ENCODE measurements at regions not wholly inside any gene's neighbourhood (a gene's known extent, or its start where the extent isn't known, plus 50 kb on each side); places are given as distances from the start of the nearest gene placed in this dataset.
"Not testable (repeated sequence)": the region's sequence is repeated elsewhere in the genome, so short reads cannot be mapped to it uniquely, and the experiment has no call there.

DNA sequence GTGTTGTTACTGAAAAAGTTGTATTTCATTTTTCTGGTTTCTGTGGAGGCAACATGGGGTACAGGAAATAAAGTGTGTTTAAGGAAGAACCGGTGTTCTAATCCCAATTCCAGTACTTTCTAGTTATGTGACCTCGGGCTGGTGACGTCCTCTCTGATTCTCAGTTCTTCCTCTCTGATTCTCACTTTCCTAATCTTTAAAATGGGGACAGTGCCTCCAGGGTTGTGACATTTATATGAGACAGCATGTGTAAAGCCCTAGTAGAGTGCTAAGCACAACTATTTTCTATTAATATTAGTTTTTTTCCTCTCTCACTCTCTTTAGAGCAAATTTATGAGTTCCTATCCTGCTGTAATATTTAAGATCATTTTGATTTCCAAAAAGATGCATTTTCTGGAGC, 50.9 kb upstream of the PTPDC1 start:
- DNase-seq = no peak

DNA sequence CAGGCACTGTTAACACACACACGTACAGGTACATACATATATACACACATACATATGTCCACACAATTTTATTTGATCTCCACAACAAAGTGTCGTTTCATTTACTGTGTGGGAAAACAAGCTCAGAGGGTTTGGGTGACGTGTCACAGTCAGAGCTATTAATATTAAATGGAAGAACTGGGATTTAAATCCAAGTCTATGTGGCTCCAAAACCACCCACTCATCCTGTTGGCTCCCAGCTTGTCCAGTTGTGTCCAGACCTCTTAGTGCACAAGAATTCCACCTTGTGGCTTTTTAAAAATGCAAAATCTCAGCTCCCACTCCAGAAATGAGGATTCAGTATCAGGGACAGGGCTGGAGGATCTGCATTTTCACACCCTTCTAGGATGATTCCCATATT, 52.3 kb upstream of the PTPDC1 start:
- DNase-seq = no peak

DNA sequence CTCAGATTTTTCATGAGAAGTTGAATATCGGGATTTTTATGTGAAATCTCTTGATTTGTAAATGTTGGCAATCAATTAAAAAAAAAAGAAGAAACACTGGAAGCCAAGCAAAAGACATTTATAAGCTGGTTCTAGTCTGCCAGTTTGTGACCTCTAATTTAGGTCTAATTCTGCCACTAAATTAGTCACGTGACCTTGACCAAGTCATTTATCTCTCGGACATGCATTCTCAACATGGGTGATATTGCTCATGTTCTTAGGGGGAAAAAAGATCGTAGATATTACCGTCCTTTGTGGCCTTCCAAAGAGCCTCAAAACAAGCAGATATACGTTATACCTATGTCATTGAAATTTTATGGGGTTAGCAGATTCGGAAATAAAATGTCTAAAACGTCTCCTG, 52.9 kb upstream of the PTPDC1 start:
- DNase-seq = no peak

GRCh38 chr9:94030318-94031179, 53.7 kb upstream of the PTPDC1 start:
- DNase-seq = peak; percentile 39

DNA sequence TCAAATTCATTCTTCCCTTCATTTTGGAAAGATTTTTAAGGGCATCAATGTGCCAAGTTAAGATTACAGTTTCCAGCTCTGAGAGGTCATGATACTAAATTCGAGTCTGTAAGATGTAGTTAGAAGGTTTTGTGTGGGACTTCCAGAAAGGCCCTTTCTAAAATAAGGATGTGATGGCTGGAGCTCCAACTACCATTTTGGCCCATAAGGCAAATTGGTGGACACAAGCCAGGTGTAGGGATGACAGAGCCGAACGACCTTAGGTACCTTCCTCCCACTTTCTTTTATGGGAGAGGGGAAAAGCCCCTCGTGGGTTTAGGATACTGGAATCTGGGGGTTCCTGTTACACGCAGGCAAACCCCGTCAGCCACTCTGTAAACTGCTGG, 54.3 kb upstream of the PTPDC1 start:
- no peak for DNase-seq

GRCh38 chr9:94026816-94027215, 57.4 kb upstream of the PTPDC1 start:
- DNase-seq = no peak

DNA sequence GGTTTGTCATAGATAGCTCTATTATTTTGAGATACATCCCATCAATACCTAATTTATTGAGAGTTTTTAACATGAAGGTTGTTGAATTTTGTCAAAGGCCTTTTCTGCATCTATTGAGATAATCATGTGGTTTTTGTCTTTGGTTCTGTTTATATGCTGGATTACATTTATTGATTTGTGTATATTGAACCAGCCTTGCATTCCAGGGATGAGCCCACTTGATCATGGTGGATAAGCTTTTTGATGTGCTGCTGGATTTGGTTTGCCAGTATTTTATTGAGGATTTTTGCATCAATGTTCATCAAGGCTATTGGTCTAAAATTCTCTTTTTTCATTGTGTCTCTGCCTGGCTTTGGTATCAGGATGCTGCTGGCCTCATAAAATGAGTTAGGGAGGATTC, 61.8 kb upstream of the PTPDC1 start:
- DNase-seq = not testable (repeated sequence)

- DNase-seq = not testable (repeated sequence)
Observed at GRCh38 chr9:94020836-94021235, 63.4 kb upstream of the PTPDC1 start.

GRCh38 chr9:94018628-94019027, 63.5 kb upstream of the BARX1 start:
- DNase-seq = no peak

- DNase-seq = no peak
Observed at GRCh38 chr9:94017939-94018531, 62.9 kb upstream of the BARX1 start.

DNA sequence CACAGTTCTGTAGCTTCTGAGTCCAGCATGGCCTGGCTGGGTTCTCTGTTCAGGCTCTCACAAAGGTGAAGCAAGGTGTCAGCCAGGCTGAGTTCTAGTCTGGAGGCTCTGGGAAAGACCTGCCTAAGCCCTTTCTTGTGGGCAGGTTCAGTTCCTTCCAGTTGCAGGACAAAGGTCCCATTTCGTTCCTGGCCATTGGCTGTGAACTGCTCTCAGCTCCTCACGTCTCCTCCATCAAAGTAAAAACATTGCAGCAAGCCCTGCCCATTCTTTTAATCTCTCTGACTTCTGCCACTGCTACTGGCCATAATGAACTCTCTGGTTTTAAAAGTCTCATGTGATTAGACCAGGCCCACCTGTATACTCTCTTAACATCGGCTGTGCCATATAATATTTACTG, 61.6 kb upstream of the BARX1 start:
- DNase-seq = no peak

DNA sequence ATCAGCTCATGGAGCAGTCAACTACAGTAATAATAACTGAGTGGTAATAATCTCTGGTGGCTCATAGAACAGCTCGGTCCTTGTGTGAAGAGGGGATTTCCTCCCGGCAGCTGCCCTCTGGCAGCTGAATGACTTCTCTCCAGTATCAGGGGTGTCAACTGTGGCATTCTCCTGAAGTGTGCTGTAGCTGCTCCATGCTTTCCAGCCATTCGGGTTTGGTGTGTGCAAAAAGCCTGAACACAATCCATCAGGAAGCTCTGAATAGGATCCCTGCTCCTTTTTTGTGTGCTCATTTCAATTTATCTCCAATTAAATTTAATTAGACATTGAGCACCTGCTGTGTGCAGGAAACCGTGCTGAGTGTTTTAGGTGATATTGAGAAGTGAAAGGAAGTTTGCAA, 59.8 kb upstream of the BARX1 start:
- DNase-seq = peak; percentile 34

- peak; percentile 32 for DNase-seq
Observed at GRCh38 chr9:94014066-94014654, 59.0 kb upstream of the BARX1 start.

- DNase-seq = no peak
Observed at GRCh38 chr9:94010980-94011533, 55.9 kb upstream of the BARX1 start.

GRCh38 chr9:94005272-94005901, 50.2 kb upstream of the BARX1 start:
- no peak for DNase-seq
